Loucy (cell line): ENCODE measurements at regions not wholly inside any gene's neighbourhood (a gene's known extent, or its start where the extent isn't known, plus 50 kb on each side); places are given as distances from the start of the nearest gene placed in this dataset.

Experiments used
- H2AFZ ChIP-seq: fragments of 200-600 bp; sonication (generic); 2 replicates; pipeline ENCODE4 v1.6.0; 2016; ENCODE audit warnings: antibody characterized with exemption, mild to moderate bottlenecking, low read length, moderate library complexity
- H3F3A ChIP-seq: fragments of 200-600 bp; 2 replicates; pipeline ENCODE4 v1.6.0; 2016; ENCODE audit warnings: antibody characterized with exemption, low read depth, mild to moderate bottlenecking
- H3K27me3 ChIP-seq: fragments of 200-600 bp; sonication (generic); 2 replicates; pipeline ENCODE4 v1.6.1; 2014; ENCODE audit warnings: low read length, mild to moderate bottlenecking; ENCODE audit not compliant: insufficient read depth, poor library complexity, severe bottlenecking
- H3K36me3 ChIP-seq: fragments of 200-600 bp; sonication (generic); 2 replicates; pipeline ENCODE4 v1.6.1; 2016; ENCODE audit warnings: low read length; ENCODE audit not compliant: insufficient read depth
- H3K4me1 ChIP-seq: fragments of 200-600 bp; sonication (generic); 2 replicates; pipeline ENCODE4 v1.5.1; 2014; ENCODE audit warnings: low read length, mild to moderate bottlenecking; ENCODE audit not compliant: insufficient read depth, poor library complexity, severe bottlenecking
- H3K4me2 ChIP-seq: fragments of 200-600 bp; sonication (generic); 2 replicates; pipeline ENCODE4 v1.6.0; 2014; ENCODE audit warnings: antibody characterized with exemption, low read length, low read depth, mild to moderate bottlenecking; ENCODE audit not compliant: poor library complexity, severe bottlenecking
- H3K4me3 ChIP-seq: fragments of 200-600 bp; sonication (generic); 2 replicates; pipeline ENCODE4 v1.5.1; 2014; ENCODE audit warnings: low read length, mild to moderate bottlenecking, mixed read lengths; ENCODE audit not compliant: poor library complexity, severe bottlenecking
- H3K79me2 ChIP-seq: fragments of 200-600 bp; sonication (generic); 2 replicates; pipeline ENCODE4 v1.6.1; 2014; ENCODE audit warnings: low read length; ENCODE audit not compliant: insufficient read depth
- H3K9ac ChIP-seq: fragments of 200-600 bp; sonication (generic); 2 replicates; pipeline ENCODE4 v1.6.0; 2014; ENCODE audit warnings: mild to moderate bottlenecking, low read depth, low read length, moderate library complexity; ENCODE audit not compliant: poor library complexity, severe bottlenecking
- H3K9me2 ChIP-seq: fragments of 200-600 bp; sonication (generic); replicated peaks from 2 replicates; pipeline ENCODE4 v1.6.1; 2016; ENCODE audit warnings: low read depth, low read length, mixed read lengths
- H3K9me3 ChIP-seq: fragments of 200-600 bp; sonication (generic); 2 replicates; pipeline ENCODE4 v1.6.1; 2014; ENCODE audit warnings: mild to moderate bottlenecking, antibody characterized with exemption, low read length, low read depth; ENCODE audit not compliant: insufficient read depth
- H4K20me1 ChIP-seq: fragments of 200-600 bp; sonication (generic); 2 replicates; pipeline ENCODE4 v1.6.0; 2014; ENCODE audit warnings: antibody characterized with exemption, low read length, mild to moderate bottlenecking; ENCODE audit not compliant: insufficient read depth, poor library complexity, severe bottlenecking
- CTCF ChIP-seq: fragments of 200-600 bp; sonication (generic); conservative IDR thresholded peaks from 2 replicates; pipeline ENCODE4 v1.5.1; 2014; ENCODE audit warnings: mild to moderate bottlenecking, antibody characterized with exemption, low read length
- EZH2phosphoT487 ChIP-seq: fragments of 200-600 bp; IDR thresholded peaks from 2 replicates; pipeline ENCODE4 v1.6.1; 2018; ENCODE audit warnings: antibody characterized with exemption, mild to moderate bottlenecking, moderate library complexity, borderline replicate concordance

DNA sequence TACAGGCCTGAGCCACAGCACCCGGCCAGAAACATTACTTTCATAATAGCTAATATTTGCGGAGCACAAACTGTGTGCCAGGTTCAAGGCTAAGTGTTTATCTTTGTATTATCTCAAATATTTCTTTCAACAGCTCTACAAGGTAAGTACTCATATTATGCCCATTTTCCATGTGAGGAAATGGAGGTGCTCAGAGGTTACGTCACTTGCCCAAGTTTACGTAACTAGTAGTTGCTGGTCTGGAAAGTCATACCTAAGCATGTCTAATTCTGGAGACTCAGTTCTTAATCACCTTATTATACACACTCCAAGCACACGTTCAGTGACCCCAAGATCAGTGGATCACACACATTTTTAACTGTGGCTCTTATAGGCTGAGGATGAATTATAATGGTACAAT is 177.5 kb downstream of the OXSM start:
- Histone ChIP-seq H2AFZ (no peak overlapping the region), H3K27me3 (no peaks in the 10 kb centered on the region), H3K36me3 (no peaks in the 10 kb centered on the region), H4K20me1 (no peaks in the 10 kb centered on the region), H3K4me2 (no peak overlapping the region), H3F3A (no peaks in the 10 kb centered on the region), H3K4me1 (no peaks in the 10 kb centered on the region), H3K79me2 (no peaks in the 10 kb centered on the region), H3K9ac (no peak overlapping the region), H3K9me3 (no peaks in the 10 kb centered on the region), H3K9me2 (no peaks in the 10 kb centered on the region), H3K4me3 (no peak overlapping the region)
- TF ChIP-seq CTCF (no peak), EZH2phosphoT487 (no peak)

- no peak overlapping the region for H2AFZ ChIP-seq
- no peaks in the 10 kb centered on the region for H3K79me2 ChIP-seq
- no peaks in the 10 kb centered on the region for H3K4me1 ChIP-seq
- no peaks in the 10 kb centered on the region for H3K36me3 ChIP-seq
- no peak overlapping the region for H3K4me2 ChIP-seq
- H3K9me2 ChIP-seq, result no peaks in the 10 kb centered on the region
- no peaks in the 10 kb centered on the region for H3K9me3 ChIP-seq
- no peak overlapping the region for H3K4me3 ChIP-seq
- no peaks in the 10 kb centered on the region for H3K27me3 ChIP-seq
- H3F3A ChIP-seq, result no peaks in the 10 kb centered on the region
- TF ChIP-seq EZH2phosphoT487 (no peak), CTCF (no peak)
- no peak overlapping the region for H3K9ac ChIP-seq
- H4K20me1 ChIP-seq, result no peaks in the 10 kb centered on the region
These were observed 181.8 kb downstream of the OXSM start for GRCh38 chr3:25971736-25972135.

DNA sequence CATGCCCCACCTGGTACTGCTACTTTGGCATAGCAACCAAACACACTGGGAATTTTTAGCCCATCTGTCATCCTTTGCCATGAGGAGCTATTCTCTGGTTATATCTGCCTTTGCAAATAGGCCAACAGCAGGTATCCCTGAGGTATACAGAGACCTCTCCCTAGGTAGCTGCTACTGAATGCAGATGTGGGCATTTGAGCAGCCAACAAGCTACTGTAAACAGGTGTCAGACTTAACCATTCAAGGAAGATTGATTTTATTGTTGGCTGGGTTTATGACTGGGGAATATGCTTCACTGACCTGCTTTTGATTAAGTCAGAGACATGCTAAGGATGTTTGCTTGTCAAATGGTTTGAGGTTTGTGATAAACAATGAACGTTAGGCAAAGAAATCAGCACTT is 183.2 kb downstream of the OXSM start:
- Histone ChIP-seq H3K4me2 (no peak overlapping the region), H3K36me3 (no peaks in the 10 kb centered on the region), H3K4me1 (no peaks in the 10 kb centered on the region), H3K9me3 (no peaks in the 10 kb centered on the region), H2AFZ (no peak overlapping the region), H3K79me2 (no peaks in the 10 kb centered on the region), H3K4me3 (no peak overlapping the region), H3F3A (no peaks in the 10 kb centered on the region), H3K9me2 (no peaks in the 10 kb centered on the region), H3K9ac (no peak overlapping the region), H3K27me3 (no peaks in the 10 kb centered on the region), H4K20me1 (no peaks in the 10 kb centered on the region)
- TF ChIP-seq CTCF (no peak), EZH2phosphoT487 (no peak)
